GM23338 (cell line): ENCODE measurements at regions not wholly inside any gene's neighbourhood (a gene's known extent, or its start where the extent isn't known, plus 50 kb on each side); places are given as distances from the start of the nearest gene placed in this dataset.
A peak's percentile ranks its signal among the peaks of the same experiment; 100 is the strongest.

Source experiments
- ATAC-seq: fragments of 200-7000 bp; cut with Tn5 transposase; 3 replicates; pipeline ENCODE4 v1.9.1; 2020
- DNase-seq: peaks from one replicate; pipeline ENCODE4 v3.0.0-alpha.2; 2015; ENCODE audit warnings: low spot score
- H2AFZ ChIP-seq: fragments of 200-600 bp; sonication (generic); 2 replicates; pipeline ENCODE4 v1.8.0; 2016; ENCODE audit warnings: antibody characterized with exemption, mild to moderate bottlenecking, moderate library complexity
- H3F3A ChIP-seq: fragments of 200-600 bp; sonication (generic); replicated peaks from 2 replicates; pipeline ENCODE4 v1.8.0; 2017; ENCODE audit warnings: antibody characterized with exemption, mixed run types, low read depth
- H3K27ac ChIP-seq: fragments of 200-600 bp; sonication (generic); 2 replicates; pipeline ENCODE4 v1.6.1; 2016; ENCODE audit warnings: low read depth
- H3K27me3 ChIP-seq: fragments of 200-600 bp; sonication (generic); 2 replicates; pipeline ENCODE4 v1.8.0; 2016; ENCODE audit warnings: mild to moderate bottlenecking, mixed run types, moderate library complexity; ENCODE audit not compliant: insufficient read depth
- H3K36me3 ChIP-seq: fragments of 200-600 bp; sonication (generic); 2 replicates; pipeline ENCODE4 v1.8.0; 2016; ENCODE audit warnings: mild to moderate bottlenecking; ENCODE audit not compliant: insufficient read depth
- H3K4me1 ChIP-seq: fragments of 200-600 bp; sonication (generic); 2 replicates; pipeline ENCODE4 v1.8.0; 2016; ENCODE audit warnings: mild to moderate bottlenecking, moderate library complexity; ENCODE audit not compliant: insufficient read depth
- H3K4me2 ChIP-seq: fragments of 200-600 bp; sonication (generic); 2 replicates; pipeline ENCODE4 v1.7.1; 2017; ENCODE audit warnings: mixed run types
- H3K4me3 ChIP-seq: fragments of 200-600 bp; sonication (generic); 2 replicates; pipeline ENCODE4 v1.6.1; 2016; ENCODE audit warnings: mixed run types
- H3K79me2 ChIP-seq: fragments of 200-600 bp; sonication (generic); replicated peaks from 2 replicates; pipeline ENCODE4 v1.8.0; 2017; ENCODE audit warnings: mild to moderate bottlenecking; ENCODE audit not compliant: insufficient read depth
- H3K9me2 ChIP-seq: fragments of 200-600 bp; sonication (generic); 2 replicates; pipeline ENCODE4 v1.8.0; 2017; ENCODE audit not compliant: insufficient read depth
- H4K20me1 ChIP-seq: fragments of 200-600 bp; sonication (generic); replicated peaks from 2 replicates; pipeline ENCODE4 v1.8.0; 2017; ENCODE audit warnings: mild to moderate bottlenecking; ENCODE audit not compliant: insufficient read depth
- H3K27ac Mint-ChIP-seq: 2 replicates; pipeline ENCODE4 v1.8.0; 2020; ENCODE audit warnings: inconsistent platforms, mild to moderate bottlenecking, moderate library complexity, mixed read lengths
- H3K27me3 Mint-ChIP-seq: 3 replicates; pipeline ENCODE4 v1.8.0; 2022; ENCODE audit warnings: low read depth, mild to moderate bottlenecking, moderate library complexity, mixed read lengths, inconsistent platforms; ENCODE audit not compliant: insufficient read depth, poor library complexity
- H3K36me3 Mint-ChIP-seq: 3 replicates; pipeline ENCODE4 v1.8.0; 2021; ENCODE audit warnings: low read depth, mild to moderate bottlenecking, inconsistent platforms, moderate library complexity, mixed read lengths
- H3K4me1 Mint-ChIP-seq: 3 replicates; pipeline ENCODE4 v1.8.0; 2020; ENCODE audit warnings: mild to moderate bottlenecking, inconsistent platforms, mixed read lengths
- H3K4me3 Mint-ChIP-seq: 3 replicates; pipeline ENCODE4 v1.8.0; 2021; ENCODE audit warnings: moderate library complexity, mild to moderate bottlenecking, inconsistent platforms, mixed read lengths
- H3K9me3 Mint-ChIP-seq: 3 replicates; pipeline ENCODE4 v1.8.0; 2020; ENCODE audit warnings: moderate library complexity, mild to moderate bottlenecking, inconsistent platforms, mixed read lengths
- EZH2 ChIP-seq: fragments of 200-600 bp; sonication (generic); IDR thresholded peaks from one replicate; pipeline ENCODE4 v1.8.0; 2017; ENCODE audit warnings: antibody characterized with exemption, mild to moderate bottlenecking, low read depth; ENCODE audit not compliant: unreplicated experiment
- JUNB ChIP-seq: IDR thresholded peaks from one replicate; pipeline ENCODE4 v1.6.1; 2016; ENCODE audit warnings: antibody characterized with exemption; ENCODE audit not compliant: unreplicated experiment
- ZNF114 ChIP-seq: fragments of 250-450 bp; sonication (Bioruptor Pico); IDR thresholded peaks from 2 replicates; pipeline ENCODE4 v1.5.0; 2020; ENCODE audit warnings: mild to moderate bottlenecking, moderate library complexity
- TF ChIP-seq, protein P1 (sequence below), 2 experiments: fragments of 200-600 bp in 1 of 2; sonication (generic) in 1 of 2; conservative IDR thresholded peaks; 2 replicates each; pipeline versions ENCODE4 v1.5.1 to v1.6.1; 2016 to 2017; ENCODE audit warnings: antibody characterized with exemption in 2 of 2, low read depth in 2 of 2, mild to moderate bottlenecking in 2 of 2, moderate library complexity in 1 of 2
- TF ChIP-seq, protein P2 (sequence below): fragments of 250-450 bp; sonication (Bioruptor Pico); IDR thresholded peaks from 2 replicates; pipeline ENCODE4 v1.5.0; 2020; ENCODE audit warnings: mild to moderate bottlenecking, moderate library complexity
- TF ChIP-seq, protein P3 (sequence below): IDR thresholded peaks from one replicate; pipeline ENCODE4 v1.6.1; 2018; ENCODE audit warnings: antibody characterized with exemption; ENCODE audit not compliant: unreplicated experiment

DNA sequence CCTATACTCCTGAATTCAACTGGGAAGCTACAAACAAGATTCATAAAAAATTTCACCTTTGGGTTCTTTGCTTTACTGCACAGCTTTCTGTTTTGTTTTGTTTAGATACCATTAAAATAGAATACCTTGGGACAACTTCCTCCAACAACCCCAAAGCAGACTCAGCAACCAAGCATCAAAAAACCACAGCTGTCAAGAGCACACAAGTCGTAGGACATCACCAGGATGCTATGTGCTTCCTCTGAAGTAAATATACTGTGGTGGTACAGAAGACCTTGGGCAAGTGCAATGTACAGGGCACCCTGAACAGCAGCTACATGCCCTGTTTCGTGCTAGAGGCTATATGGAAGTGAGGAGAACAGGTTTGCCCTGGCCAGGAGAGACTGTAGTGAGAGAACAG lies 359.3 kb downstream of the BCL11B start:
- peaks cover 2% of the 10 kb centered on the region for H3K4me1 ChIP-seq
- no peak overlapping the region for H3K27ac Mint-ChIP-seq
- H4K20me1 ChIP-seq, result no peaks in the 10 kb centered on the region
- H3K9me3 Mint-ChIP-seq, result no peaks in the 10 kb centered on the region
- no peaks in the 10 kb centered on the region for H3K79me2 ChIP-seq
- no peak overlapping the region for H3K27ac ChIP-seq
- no peaks in the 10 kb centered on the region for H3K27me3 ChIP-seq
- H3F3A ChIP-seq, result no peaks in the 10 kb centered on the region
- DNase-seq (no peak), ATAC-seq (no peak)
- H3K36me3 ChIP-seq, result no peaks in the 10 kb centered on the region
- no peak overlapping the region for H3K4me3 ChIP-seq
- no peak overlapping the region for H2AFZ ChIP-seq
- peaks cover 5% of the 10 kb centered on the region for H3K27me3 Mint-ChIP-seq
- peaks cover 10% of the 10 kb centered on the region; the same call in 2 of the 3 replicates for H3K4me1 Mint-ChIP-seq
- no peak overlapping the region for H3K4me2 ChIP-seq
- H3K36me3 Mint-ChIP-seq, result no peaks in the 10 kb centered on the region
- H3K4me3 Mint-ChIP-seq, result no peak overlapping the region
- H3K9me2 ChIP-seq, result no peaks in the 10 kb centered on the region
- TF ChIP-seq ZNF114 (no peak), EZH2 (no peak), JUNB (no peak)
- TF ChIP-seq, protein P1, sequence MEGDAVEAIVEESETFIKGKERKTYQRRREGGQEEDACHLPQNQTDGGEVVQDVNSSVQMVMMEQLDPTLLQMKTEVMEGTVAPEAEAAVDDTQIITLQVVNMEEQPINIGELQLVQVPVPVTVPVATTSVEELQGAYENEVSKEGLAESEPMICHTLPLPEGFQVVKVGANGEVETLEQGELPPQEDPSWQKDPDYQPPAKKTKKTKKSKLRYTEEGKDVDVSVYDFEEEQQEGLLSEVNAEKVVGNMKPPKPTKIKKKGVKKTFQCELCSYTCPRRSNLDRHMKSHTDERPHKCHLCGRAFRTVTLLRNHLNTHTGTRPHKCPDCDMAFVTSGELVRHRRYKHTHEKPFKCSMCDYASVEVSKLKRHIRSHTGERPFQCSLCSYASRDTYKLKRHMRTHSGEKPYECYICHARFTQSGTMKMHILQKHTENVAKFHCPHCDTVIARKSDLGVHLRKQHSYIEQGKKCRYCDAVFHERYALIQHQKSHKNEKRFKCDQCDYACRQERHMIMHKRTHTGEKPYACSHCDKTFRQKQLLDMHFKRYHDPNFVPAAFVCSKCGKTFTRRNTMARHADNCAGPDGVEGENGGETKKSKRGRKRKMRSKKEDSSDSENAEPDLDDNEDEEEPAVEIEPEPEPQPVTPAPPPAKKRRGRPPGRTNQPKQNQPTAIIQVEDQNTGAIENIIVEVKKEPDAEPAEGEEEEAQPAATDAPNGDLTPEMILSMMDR (conservative IDR thresholded peaks at IDR 0.05; ENCODE audit: low read depth in 2 of 2), result no peak

DNA sequence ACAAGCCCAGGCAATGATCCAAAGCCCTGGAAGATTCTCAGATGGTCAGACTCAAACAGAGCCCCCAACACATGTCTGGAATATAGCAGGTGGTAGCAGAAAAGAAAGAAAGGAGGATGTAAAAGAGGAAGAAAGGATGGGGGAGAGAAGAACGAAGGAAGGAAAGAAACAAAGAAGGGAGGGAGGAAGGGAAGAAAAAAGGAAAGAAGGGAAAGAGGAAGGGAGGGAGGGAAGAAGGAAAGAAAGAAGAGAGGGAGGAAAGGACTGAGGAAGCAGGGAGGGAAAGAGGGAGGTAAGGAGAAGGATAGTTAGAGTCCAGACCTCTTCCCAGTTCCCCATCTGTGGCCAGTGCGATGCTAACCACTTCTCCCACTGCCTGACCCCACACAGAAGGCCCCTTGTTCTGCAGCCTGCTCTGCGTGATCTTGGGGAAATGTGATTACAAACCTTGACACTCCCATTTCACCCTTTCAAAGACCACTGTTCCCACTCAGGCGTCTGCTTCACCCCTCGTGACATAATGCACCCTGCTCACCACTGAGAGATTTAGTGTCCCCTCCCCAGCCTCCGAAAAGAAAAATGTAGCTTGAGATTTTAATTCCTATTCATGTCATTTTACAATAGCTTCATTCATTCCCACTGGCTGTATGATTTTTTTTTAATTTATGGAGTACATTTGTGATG lies 357.9 kb downstream of the BCL11B start:
- no peaks in the 10 kb centered on the region for H3K9me3 Mint-ChIP-seq
- no peak overlapping the region for H3K4me3 ChIP-seq
- H2AFZ ChIP-seq, result peak overlapping the region; percentile 43; the same call in 1 of the 2 replicates
- no peaks in the 10 kb centered on the region for H3K79me2 ChIP-seq
- no peaks in the 10 kb centered on the region for H3F3A ChIP-seq
- no peaks in the 10 kb centered on the region for H3K4me1 ChIP-seq
- H3K4me3 Mint-ChIP-seq, result no peak overlapping the region
- H3K27me3 Mint-ChIP-seq, result peaks cover 8% of the 10 kb centered on the region
- H3K27me3 ChIP-seq, result no peaks in the 10 kb centered on the region
- H3K27ac Mint-ChIP-seq, result no peak overlapping the region
- H3K4me2 ChIP-seq, result no peak overlapping the region
- ATAC-seq (no peak), DNase-seq (no peak)
- H3K27ac ChIP-seq, result no peak overlapping the region
- no peaks in the 10 kb centered on the region for H3K36me3 Mint-ChIP-seq
- no peaks in the 10 kb centered on the region for H4K20me1 ChIP-seq
- no peaks in the 10 kb centered on the region for H3K36me3 ChIP-seq
- peaks cover 6% of the 10 kb centered on the region; the same call in 2 of the 3 replicates for H3K4me1 Mint-ChIP-seq
- no peaks in the 10 kb centered on the region for H3K9me2 ChIP-seq
- TF ChIP-seq JUNB (no peak), EZH2 (no peak)
- TF ChIP-seq, protein P2, sequence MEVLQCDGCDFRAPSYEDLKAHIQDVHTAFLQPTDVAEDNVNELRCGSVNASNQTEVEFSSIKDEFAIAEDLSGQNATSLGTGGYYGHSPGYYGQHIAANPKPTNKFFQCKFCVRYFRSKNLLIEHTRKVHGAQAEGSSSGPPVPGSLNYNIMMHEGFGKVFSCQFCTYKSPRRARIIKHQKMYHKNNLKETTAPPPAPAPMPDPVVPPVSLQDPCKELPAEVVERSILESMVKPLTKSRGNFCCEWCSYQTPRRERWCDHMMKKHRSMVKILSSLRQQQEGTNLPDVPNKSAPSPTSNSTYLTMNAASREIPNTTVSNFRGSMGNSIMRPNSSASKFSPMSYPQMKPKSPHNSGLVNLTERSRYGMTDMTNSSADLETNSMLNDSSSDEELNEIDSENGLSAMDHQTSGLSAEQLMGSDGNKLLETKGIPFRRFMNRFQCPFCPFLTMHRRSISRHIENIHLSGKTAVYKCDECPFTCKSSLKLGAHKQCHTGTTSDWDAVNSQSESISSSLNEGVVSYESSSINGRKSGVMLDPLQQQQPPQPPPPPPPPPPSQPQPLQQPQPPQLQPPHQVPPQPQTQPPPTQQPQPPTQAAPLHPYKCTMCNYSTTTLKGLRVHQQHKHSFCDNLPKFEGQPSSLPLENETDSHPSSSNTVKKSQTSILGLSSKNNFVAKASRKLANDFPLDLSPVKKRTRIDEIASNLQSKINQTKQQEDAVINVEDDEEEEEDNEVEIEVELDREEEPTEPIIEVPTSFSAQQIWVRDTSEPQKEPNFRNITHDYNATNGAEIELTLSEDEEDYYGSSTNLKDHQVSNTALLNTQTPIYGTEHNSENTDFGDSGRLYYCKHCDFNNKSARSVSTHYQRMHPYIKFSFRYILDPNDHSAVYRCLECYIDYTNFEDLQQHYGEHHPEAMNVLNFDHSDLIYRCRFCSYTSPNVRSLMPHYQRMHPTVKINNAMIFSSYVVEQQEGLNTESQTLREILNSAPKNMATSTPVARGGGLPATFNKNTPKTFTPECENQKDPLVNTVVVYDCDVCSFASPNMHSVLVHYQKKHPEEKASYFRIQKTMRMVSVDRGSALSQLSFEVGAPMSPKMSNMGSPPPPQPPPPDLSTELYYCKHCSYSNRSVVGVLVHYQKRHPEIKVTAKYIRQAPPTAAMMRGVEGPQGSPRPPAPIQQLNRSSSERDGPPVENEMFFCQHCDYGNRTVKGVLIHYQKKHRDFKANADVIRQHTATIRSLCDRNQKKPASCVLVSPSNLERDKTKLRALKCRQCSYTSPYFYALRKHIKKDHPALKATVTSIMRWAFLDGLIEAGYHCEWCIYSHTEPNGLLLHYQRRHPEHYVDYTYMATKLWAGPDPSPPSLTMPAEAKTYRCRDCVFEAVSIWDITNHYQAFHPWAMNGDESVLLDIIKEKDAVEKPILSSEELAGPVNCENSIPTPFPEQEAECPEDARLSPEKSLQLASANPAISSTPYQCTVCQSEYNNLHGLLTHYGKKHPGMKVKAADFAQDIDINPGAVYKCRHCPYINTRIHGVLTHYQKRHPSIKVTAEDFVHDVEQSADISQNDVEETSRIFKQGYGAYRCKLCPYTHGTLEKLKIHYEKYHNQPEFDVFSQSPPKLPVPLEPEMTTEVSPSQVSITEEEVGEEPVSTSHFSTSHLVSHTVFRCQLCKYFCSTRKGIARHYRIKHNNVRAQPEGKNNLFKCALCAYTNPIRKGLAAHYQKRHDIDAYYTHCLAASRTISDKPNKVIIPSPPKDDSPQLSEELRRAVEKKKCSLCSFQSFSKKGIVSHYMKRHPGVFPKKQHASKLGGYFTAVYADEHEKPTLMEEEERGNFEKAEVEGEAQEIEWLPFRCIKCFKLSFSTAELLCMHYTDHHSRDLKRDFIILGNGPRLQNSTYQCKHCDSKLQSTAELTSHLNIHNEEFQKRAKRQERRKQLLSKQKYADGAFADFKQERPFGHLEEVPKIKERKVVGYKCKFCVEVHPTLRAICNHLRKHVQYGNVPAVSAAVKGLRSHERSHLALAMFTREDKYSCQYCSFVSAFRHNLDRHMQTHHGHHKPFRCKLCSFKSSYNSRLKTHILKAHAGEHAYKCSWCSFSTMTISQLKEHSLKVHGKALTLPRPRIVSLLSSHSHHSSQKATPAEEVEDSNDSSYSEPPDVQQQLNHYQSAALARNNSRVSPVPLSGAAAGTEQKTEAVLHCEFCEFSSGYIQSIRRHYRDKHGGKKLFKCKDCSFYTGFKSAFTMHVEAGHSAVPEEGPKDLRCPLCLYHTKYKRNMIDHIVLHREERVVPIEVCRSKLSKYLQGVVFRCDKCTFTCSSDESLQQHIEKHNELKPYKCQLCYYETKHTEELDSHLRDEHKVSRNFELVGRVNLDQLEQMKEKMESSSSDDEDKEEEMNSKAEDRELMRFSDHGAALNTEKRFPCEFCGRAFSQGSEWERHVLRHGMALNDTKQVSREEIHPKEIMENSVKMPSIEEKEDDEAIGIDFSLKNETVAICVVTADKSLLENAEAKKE (CRISPR knock-in tag), result no peak
- TF ChIP-seq, protein P1 (conservative IDR thresholded peaks at IDR 0.05; ENCODE audit: low read depth in 2 of 2), result no peak
- TF ChIP-seq, protein P3, sequence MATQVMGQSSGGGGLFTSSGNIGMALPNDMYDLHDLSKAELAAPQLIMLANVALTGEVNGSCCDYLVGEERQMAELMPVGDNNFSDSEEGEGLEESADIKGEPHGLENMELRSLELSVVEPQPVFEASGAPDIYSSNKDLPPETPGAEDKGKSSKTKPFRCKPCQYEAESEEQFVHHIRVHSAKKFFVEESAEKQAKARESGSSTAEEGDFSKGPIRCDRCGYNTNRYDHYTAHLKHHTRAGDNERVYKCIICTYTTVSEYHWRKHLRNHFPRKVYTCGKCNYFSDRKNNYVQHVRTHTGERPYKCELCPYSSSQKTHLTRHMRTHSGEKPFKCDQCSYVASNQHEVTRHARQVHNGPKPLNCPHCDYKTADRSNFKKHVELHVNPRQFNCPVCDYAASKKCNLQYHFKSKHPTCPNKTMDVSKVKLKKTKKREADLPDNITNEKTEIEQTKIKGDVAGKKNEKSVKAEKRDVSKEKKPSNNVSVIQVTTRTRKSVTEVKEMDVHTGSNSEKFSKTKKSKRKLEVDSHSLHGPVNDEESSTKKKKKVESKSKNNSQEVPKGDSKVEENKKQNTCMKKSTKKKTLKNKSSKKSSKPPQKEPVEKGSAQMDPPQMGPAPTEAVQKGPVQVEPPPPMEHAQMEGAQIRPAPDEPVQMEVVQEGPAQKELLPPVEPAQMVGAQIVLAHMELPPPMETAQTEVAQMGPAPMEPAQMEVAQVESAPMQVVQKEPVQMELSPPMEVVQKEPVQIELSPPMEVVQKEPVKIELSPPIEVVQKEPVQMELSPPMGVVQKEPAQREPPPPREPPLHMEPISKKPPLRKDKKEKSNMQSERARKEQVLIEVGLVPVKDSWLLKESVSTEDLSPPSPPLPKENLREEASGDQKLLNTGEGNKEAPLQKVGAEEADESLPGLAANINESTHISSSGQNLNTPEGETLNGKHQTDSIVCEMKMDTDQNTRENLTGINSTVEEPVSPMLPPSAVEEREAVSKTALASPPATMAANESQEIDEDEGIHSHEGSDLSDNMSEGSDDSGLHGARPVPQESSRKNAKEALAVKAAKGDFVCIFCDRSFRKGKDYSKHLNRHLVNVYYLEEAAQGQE, result no peak
